ENCODE measurements at regions not wholly inside any gene's neighbourhood (a gene's known extent, or its start where the extent isn't known, plus 50 kb on each side); places are given as distances from the start of the nearest gene placed in this dataset.

DNA sequence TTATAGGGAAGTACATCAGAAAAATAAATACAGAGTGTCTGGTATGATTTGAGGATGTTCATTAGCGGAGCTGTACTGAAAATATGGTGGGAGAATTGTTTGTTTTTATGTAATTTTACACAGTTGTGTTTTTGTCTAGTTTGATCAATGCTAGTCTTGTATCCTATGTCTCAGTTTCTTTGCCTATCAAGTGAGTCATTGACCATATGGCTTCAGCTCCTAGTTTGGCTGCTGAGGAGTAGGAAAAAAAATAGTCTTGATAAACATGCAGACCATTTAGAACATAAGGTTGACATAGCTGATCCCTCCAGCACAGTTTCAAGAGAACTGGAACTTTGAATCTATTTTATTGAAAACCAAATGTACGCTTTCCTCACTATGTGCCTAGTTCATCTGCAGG, 1292.1 kb upstream of the FLRT2 start:
- H3K27ac ChIP-seq (ENCODE audit: poor library complexity, severe bottlenecking) = no peak overlapping the region

DNA sequence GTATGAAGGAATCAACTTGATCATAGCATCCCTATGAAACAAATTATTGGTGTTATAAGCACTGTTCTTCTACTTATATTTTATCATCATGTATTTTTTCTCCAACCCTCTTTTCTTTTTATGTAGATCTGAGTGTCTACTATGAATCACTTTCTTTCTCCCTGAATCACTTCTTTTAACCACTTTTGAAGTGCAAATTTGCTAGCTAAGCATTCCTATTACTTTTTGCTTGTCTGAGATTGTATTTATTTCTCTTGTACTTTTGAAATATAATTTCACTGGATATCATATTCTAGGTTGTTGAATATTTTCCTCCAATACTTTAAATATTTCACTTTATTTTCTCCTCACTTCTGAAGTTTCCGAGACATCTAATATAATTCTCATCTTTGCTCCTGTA, 1282.3 kb upstream of the FLRT2 start:
- TF ChIP-seq, protein P1, sequence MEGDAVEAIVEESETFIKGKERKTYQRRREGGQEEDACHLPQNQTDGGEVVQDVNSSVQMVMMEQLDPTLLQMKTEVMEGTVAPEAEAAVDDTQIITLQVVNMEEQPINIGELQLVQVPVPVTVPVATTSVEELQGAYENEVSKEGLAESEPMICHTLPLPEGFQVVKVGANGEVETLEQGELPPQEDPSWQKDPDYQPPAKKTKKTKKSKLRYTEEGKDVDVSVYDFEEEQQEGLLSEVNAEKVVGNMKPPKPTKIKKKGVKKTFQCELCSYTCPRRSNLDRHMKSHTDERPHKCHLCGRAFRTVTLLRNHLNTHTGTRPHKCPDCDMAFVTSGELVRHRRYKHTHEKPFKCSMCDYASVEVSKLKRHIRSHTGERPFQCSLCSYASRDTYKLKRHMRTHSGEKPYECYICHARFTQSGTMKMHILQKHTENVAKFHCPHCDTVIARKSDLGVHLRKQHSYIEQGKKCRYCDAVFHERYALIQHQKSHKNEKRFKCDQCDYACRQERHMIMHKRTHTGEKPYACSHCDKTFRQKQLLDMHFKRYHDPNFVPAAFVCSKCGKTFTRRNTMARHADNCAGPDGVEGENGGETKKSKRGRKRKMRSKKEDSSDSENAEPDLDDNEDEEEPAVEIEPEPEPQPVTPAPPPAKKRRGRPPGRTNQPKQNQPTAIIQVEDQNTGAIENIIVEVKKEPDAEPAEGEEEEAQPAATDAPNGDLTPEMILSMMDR (IDR thresholded peaks at IDR 0.05; ENCODE audit: poor library complexity, severe bottlenecking) = no peak
- Histone ChIP-seq H3K4me1 (ENCODE audit: insufficient read depth, poor library complexity, severe bottlenecking) (no peaks in the 10 kb centered on the region), H3K9me3 (ENCODE audit: severe bottlenecking) (peaks cover 3% of the 10 kb centered on the region), H3K36me3 (ENCODE audit: low read depth) (0 out of 2 replicates have a peak, but pooled peaks cover 3% of the 10 kb centered on the region), H3K27me3 (ENCODE audit: insufficient read depth, poor library complexity, severe bottlenecking) (no peaks in the 10 kb centered on the region), H3K4me3 (ENCODE audit: severe bottlenecking) (no peak overlapping the region), H3K27ac (ENCODE audit: poor library complexity, severe bottlenecking) (no peak overlapping the region)
- no peak for ATAC-seq (ENCODE audit: low read depth)
- DNase-seq (ENCODE audit: low spot score) = no peak

More for the DNA sequence above, 1292.1 kb upstream of the FLRT2 start:
- no peak for DNase-seq (ENCODE audit: low spot score)
- Histone ChIP-seq H3K4me3 (ENCODE audit: severe bottlenecking) (no peak overlapping the region), H3K4me1 (ENCODE audit: insufficient read depth, poor library complexity, severe bottlenecking) (no peaks in the 10 kb centered on the region), H3K36me3 (ENCODE audit: low read depth) (no peaks in the 10 kb centered on the region), H3K9me3 (ENCODE audit: severe bottlenecking) (no peaks in the 10 kb centered on the region), H3K27me3 (ENCODE audit: insufficient read depth, poor library complexity, severe bottlenecking) (no peaks in the 10 kb centered on the region)
- TF ChIP-seq, protein P1 (IDR thresholded peaks at IDR 0.05; ENCODE audit: poor library complexity, severe bottlenecking) = no peak
- no peak for ATAC-seq (ENCODE audit: low read depth)

DNA sequence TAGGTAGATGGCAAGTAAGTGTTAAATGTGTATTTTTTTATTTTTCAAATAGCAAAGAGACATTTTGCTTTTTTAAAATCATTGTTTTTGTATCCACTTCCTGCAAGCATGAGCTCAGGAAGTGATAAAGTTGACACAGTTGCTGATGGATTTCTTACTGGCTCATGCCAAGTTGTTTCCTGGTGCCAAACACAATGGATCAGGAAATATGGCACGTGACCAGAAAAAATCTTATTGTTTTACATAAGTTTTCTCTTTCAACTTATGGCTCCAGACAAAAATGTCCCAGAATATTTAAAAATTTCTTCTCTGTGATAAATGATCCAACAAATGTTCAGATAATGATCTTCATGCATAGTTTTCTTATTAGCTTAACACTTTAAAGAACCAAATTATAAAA, 1279.1 kb upstream of the FLRT2 start:
- Histone ChIP-seq H3K9me3 (ENCODE audit: severe bottlenecking) (no peaks in the 10 kb centered on the region), H3K27me3 (ENCODE audit: insufficient read depth, poor library complexity, severe bottlenecking) (no peaks in the 10 kb centered on the region), H3K4me3 (ENCODE audit: severe bottlenecking) (no peak overlapping the region), H3K4me1 (ENCODE audit: insufficient read depth, poor library complexity, severe bottlenecking) (no peaks in the 10 kb centered on the region), H3K36me3 (ENCODE audit: low read depth) (no peaks in the 10 kb centered on the region), H3K27ac (ENCODE audit: poor library complexity, severe bottlenecking) (no peak overlapping the region)
- TF ChIP-seq, protein P1 (IDR thresholded peaks at IDR 0.05; ENCODE audit: poor library complexity, severe bottlenecking) = no peak
- DNase-seq (ENCODE audit: low spot score) (no peak), ATAC-seq (ENCODE audit: low read depth) (no peak)

DNA sequence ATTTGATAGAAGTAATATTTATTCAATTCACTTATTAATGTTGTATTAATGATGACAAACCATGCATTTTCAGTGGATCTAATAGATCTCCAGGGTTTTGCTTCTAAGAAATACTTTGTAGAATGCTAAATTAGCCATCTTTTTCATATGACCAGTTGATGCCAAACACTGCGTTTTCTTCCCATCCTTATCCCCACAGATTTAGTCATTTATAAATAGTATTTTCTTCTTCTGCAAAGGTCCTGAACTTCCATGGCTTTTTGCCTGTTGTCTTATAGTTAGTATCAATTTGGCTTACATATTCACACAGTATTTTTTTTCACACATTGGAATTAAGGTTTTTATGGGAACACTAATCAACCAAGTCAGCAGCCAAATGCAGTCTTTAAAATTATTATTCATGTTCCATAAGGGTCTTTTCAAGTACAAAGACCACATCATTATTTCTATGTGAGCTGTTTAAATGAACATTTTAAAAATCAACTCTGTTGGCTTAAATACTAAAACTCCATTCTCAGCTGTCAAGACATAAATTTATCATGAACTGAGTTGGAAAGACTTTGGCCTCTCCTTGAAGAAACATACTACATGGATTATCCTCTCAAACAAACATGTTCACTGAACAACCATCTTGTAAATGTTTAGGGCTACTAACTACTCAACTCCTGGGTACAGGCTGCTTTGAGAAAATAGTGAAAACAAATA, 1278.4 kb upstream of the FLRT2 start:
- H3K27ac ChIP-seq (ENCODE audit: poor library complexity, severe bottlenecking) = no peak overlapping the region
- ATAC-seq (ENCODE audit: low read depth) (no peak), DNase-seq (ENCODE audit: low spot score) (no peak)
- no peaks in the 10 kb centered on the region for H3K4me1 ChIP-seq (ENCODE audit: insufficient read depth, poor library complexity, severe bottlenecking)
- H3K36me3 ChIP-seq (ENCODE audit: low read depth) = no peaks in the 10 kb centered on the region
- H3K27me3 ChIP-seq (ENCODE audit: insufficient read depth, poor library complexity, severe bottlenecking) = no peaks in the 10 kb centered on the region
- H3K4me3 ChIP-seq (ENCODE audit: severe bottlenecking) = no peak overlapping the region
- TF ChIP-seq, protein P1 (IDR thresholded peaks at IDR 0.05; ENCODE audit: poor library complexity, severe bottlenecking) = no peak
- no peaks in the 10 kb centered on the region for H3K9me3 ChIP-seq (ENCODE audit: severe bottlenecking)

DNA sequence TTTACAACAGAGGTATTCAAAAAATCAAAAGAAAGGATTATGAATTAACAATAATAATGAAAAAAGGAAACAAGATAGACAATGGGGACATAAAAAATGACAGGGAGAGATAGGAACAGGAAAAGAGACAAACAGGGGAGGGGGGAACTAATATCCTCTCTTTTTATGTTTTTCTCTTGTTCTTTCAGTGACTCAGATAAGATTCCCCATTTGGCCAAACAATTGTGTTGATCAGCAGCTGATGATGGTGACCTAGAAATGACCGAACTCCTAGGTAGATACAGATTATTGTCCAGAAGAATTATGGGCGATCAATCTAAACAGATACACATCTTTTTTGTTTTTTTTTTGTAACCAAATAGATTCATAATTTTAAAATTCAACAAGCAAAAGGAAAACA, 1277.2 kb upstream of the FLRT2 start:
- Histone ChIP-seq H3K36me3 (ENCODE audit: low read depth) (no peaks in the 10 kb centered on the region), H3K4me3 (ENCODE audit: severe bottlenecking) (no peak overlapping the region), H3K27ac (ENCODE audit: poor library complexity, severe bottlenecking) (no peak overlapping the region), H3K4me1 (ENCODE audit: insufficient read depth, poor library complexity, severe bottlenecking) (no peaks in the 10 kb centered on the region), H3K27me3 (ENCODE audit: insufficient read depth, poor library complexity, severe bottlenecking) (no peaks in the 10 kb centered on the region), H3K9me3 (ENCODE audit: severe bottlenecking) (peaks cover 3% of the 10 kb centered on the region)
- TF ChIP-seq, protein P1 (IDR thresholded peaks at IDR 0.05; ENCODE audit: poor library complexity, severe bottlenecking) = no peak
- DNase-seq (ENCODE audit: low spot score) (no peak), ATAC-seq (ENCODE audit: low read depth) (no peak)

All from RWPE2 (cell line).